Uterus (tissue), 2 donors: ENCODE measurements at regions not wholly inside any gene's neighbourhood (a gene's known extent, or its start where the extent isn't known, plus 50 kb on each side); places are given as distances from the start of the nearest gene placed in this dataset.

ENCODE experiments used
- CTCF ChIP-seq, 4 experiments: fragments of 200-600 bp in 2 of 4; fragments of 450-650 bp in 2 of 4; sonication (generic) in 2 of 4; IDR thresholded peaks; one replicate each; pipeline ENCODE4 v1.5.1; 2016 to 2019; ENCODE audit warnings: antibody characterized with exemption in 4 of 4, mild to moderate bottlenecking in 2 of 4, moderate library complexity in 1 of 4
- POLR2A ChIP-seq, 2 donors: fragments of 450-650 bp; IDR thresholded peaks; one replicate each; pipeline ENCODE4 v1.6.1; 2016; ENCODE audit warnings: antibody characterized with exemption in 2 of 2, mild to moderate bottlenecking in 1 of 2, moderate library complexity in 1 of 2

- TF ChIP-seq CTCF (IDR thresholded peaks at IDR 0.05) (no peak), POLR2A (IDR thresholded peaks at IDR 0.05) (no peak)
Observed at GRCh38 chr13:31543190-31543589, 196.1 kb upstream of the RXFP2 start.
